ENCODE measurements at regions not wholly inside any gene's neighbourhood (a gene's known extent, or its start where the extent isn't known, plus 50 kb on each side); places are given as distances from the start of the nearest gene placed in this dataset.

GRCh38 chr9:129231759-129232158, 53.7 kb upstream of the IER5L start:
- Histone ChIP-seq H2BK20ac (ENCODE audit: low read depth, low read length) (no peak overlapping the region), H2BK5ac (ENCODE audit: low read depth, low read length, poor library complexity, severe bottlenecking) (no peak overlapping the region), H3K56ac (ENCODE audit: extremely low read depth, insufficient read depth, low read length) (no peak overlapping the region), H4K91ac (ENCODE audit: insufficient read depth, low read depth, low read length) (no peak overlapping the region), H3K9me3 (ENCODE audit: control insufficient read depth, insufficient read depth, low read length) (peaks cover 11% of the 10 kb centered on the region), H3K36me3 (ENCODE audit: control insufficient read depth, insufficient read depth, low read length) (no peaks in the 10 kb centered on the region), H2AK9ac (replicated peaks; ENCODE audit: low read depth, low read length, poor library complexity) (no peak overlapping the region), H3K9ac (ENCODE audit: low read depth, low read length) (no peak overlapping the region), H2BK15ac (ENCODE audit: low read depth, low read length) (no peak overlapping the region), H3K27ac (ENCODE audit: insufficient read depth, low read length) (no peak overlapping the region), H3K27me3 (ENCODE audit: control insufficient read depth, insufficient read depth, low read length) (no peaks in the 10 kb centered on the region), H3K23ac (ENCODE audit: low read depth, low read length) (no peak overlapping the region), H4K8ac (ENCODE audit: low read depth in 2 of 2, low read length in 2 of 2) (no peak overlapping the region), H3K14ac (replicated peaks; ENCODE audit: low read depth, low read length) (no peak overlapping the region), H2BK120ac (ENCODE audit: low read depth, low read length) (no peak overlapping the region), H4K5ac (ENCODE audit: low read depth, low read length) (no peak overlapping the region), H2AK5ac (ENCODE audit: low read depth, low read length) (no peak overlapping the region), H4K20me1 (ENCODE audit: insufficient read depth, low read length) (no peaks in the 10 kb centered on the region), H3K9me1 (ENCODE audit: insufficient read depth, low read length) (no peaks in the 10 kb centered on the region), H2AFZ (replicated peaks; ENCODE audit: low read length, poor library complexity) (no peak overlapping the region), H3K4me3 (ENCODE audit: insufficient read depth, low read depth, low read length) (no peak overlapping the region), H3K79me1 (ENCODE audit: low read depth in 1 of 2, low read length in 2 of 2) (no peaks in the 10 kb centered on the region), H3K4me1 (ENCODE audit: control insufficient read depth, insufficient read depth, low read length) (peaks cover under 1% of the 10 kb centered on the region; the same call in 1 of the 2 replicates), H3K4me2 (ENCODE audit: low read depth, low read length) (no peak overlapping the region), H3K18ac (ENCODE audit: low read depth, low read length) (no peak overlapping the region), H3K4ac (ENCODE audit: low read depth, low read length) (no peak overlapping the region)
- 100% methylated on average over 1 of the region's 9 CpGs; no CpG with 5 or more reads in 1 of the 2 experiments for WGBS, 2 experiments (ENCODE audit: extremely low coverage in 2 of 2, insufficient read length in 1 of 2)
- dilution Hi-C loops (cut with HindIII; ENCODE audit: low sequenced_read_pairs, unreplicated experiment) (no loop called here), intact Hi-C loops (cut with micrococcal nuclease) (no loop called here), in situ Hi-C loops (cut with MboI; ENCODE audit: low sequenced_read_pairs) (no loop called here)
- TF ChIP-seq ELK1 (IDR thresholded peaks at IDR 0.05; ENCODE audit: borderline replicate concordance, low read depth, low read length) = no peak
- no peak for TF ChIP-seq MAFK (IDR thresholded peaks at IDR 0.05; ENCODE audit: low read depth, low read length)
- no TSS peak for BruUV-seq (replicated peaks)
- CTCF ChIA-PET = interaction anchor here (0.6 kb wide), 1 partner anchor 1609 kb away, joined by 3 read pairs; no protein-coding TSS in a partner anchor
- POLR2A ChIA-PET (ENCODE audit: unreplicated experiment) = no interaction called here
- no peak for DNase-seq
- ATAC-seq (ENCODE audit: low read depth) = no peak
